Adrenal gland (tissue), 5 donors: ENCODE measurements at regions not wholly inside any gene's neighbourhood (a gene's known extent, or its start where the extent isn't known, plus 50 kb on each side); places are given as distances from the start of the nearest gene placed in this dataset.

Experiments
- CTCF ChIP-seq, 6 experiments: fragments of 450-650 bp in 4 of 6; fragments of 200-600 bp in 2 of 6; sonication (generic) in 1 of 6; IDR thresholded peaks; 1 replicate in 5 of 6; 2 replicates in 1 of 6; pipeline versions ENCODE4 v1.5.1 to v1.8.0; 2016 to 2021; ENCODE audit warnings: antibody characterized with exemption in 6 of 6, mild to moderate bottlenecking in 2 of 6, moderate library complexity in 1 of 6
- POLR2A ChIP-seq, 2 donors: fragments of 450-650 bp; IDR thresholded peaks; one replicate each; pipeline ENCODE4 v1.6.1; 2017; ENCODE audit warnings: antibody characterized with exemption in 2 of 2, mild to moderate bottlenecking in 2 of 2, moderate library complexity in 1 of 2
- donor health status: DM: no; HTN: no; CAD: no.

GRCh38 chr6:19609972-19610641 lies 227.1 kb upstream of the ID4 start:
- TF ChIP-seq POLR2A (IDR thresholded peaks at IDR 0.05) (no peak), CTCF (IDR thresholded peaks at IDR 0.05) (no peak)
